Keratinocyte (primary cell): ENCODE measurements at regions not wholly inside any gene's neighbourhood (a gene's known extent, or its start where the extent isn't known, plus 50 kb on each side); places are given as distances from the start of the nearest gene placed in this dataset.

Source experiments
- DNase-seq: peaks from one replicate; pipeline ENCODE4 v3.0.0-alpha.2; 2011; ENCODE audit warnings: low read depth, missing footprints, low spot score
- FAIRE-seq: peaks from 2 replicates; lab custom pipeline; 2011; peaks lifted over from hg19 to GRCh38; lab: Jason Lieb, UNC
- H2AFZ ChIP-seq: 2 replicates; pipeline ENCODE4 v1.6.0; 2012; ENCODE audit warnings: low read length, control low read depth, inconsistent platforms; ENCODE audit not compliant: control insufficient read depth
- H3K27ac ChIP-seq: 2 replicates; pipeline ENCODE4 v1.5.1; 2011; ENCODE audit warnings: low read length; ENCODE audit not compliant: control insufficient read depth, insufficient read depth
- H3K27me3 ChIP-seq: 3 replicates; pipeline ENCODE4 v1.6.0; 2011; ENCODE audit warnings: low read length; ENCODE audit not compliant: control insufficient read depth, insufficient read depth; ENCODE audit errors: extremely low read depth
- H3K36me3 ChIP-seq, 2 experiments: 2 replicates in 1 of 2; 3 replicates in 1 of 2; pipeline ENCODE4 v1.5.1; 2011; ENCODE audit warnings: low read length in 2 of 2, mild to moderate bottlenecking in 1 of 2; ENCODE audit not compliant: control insufficient read depth in 2 of 2, insufficient read depth in 2 of 2; ENCODE audit errors: extremely low read depth in 1 of 2
- H3K4me1 ChIP-seq: 3 replicates; pipeline ENCODE4 v1.5.1; 2011; ENCODE audit warnings: low read length; ENCODE audit not compliant: control insufficient read depth, insufficient read depth; ENCODE audit errors: extremely low read depth
- H3K4me2 ChIP-seq: 3 replicates; pipeline ENCODE4 v1.6.0; 2011; ENCODE audit warnings: low read depth, low read length; ENCODE audit not compliant: control insufficient read depth, insufficient read depth; ENCODE audit errors: extremely low read depth
- H3K4me3 ChIP-seq, 3 experiments: fragments of 200-600 bp in 1 of 3; sonication (generic) in 1 of 3; 2 replicates in 2 of 3; 3 replicates in 1 of 3; pipeline ENCODE4 v1.5.1; 2011 to 2016; ENCODE audit warnings: low read length in 3 of 3, mild to moderate bottlenecking in 3 of 3, control low read depth in 2 of 3, inconsistent platforms in 1 of 3, low read depth in 1 of 3, mixed read lengths in 1 of 3, mixed run types in 1 of 3, moderate library complexity in 1 of 3; ENCODE audit not compliant: control insufficient read depth in 2 of 3, insufficient read depth in 2 of 3; ENCODE audit errors: extremely low read depth in 1 of 3
- H3K79me2 ChIP-seq: 2 replicates; pipeline ENCODE4 v1.6.0; 2012; ENCODE audit warnings: low read length; ENCODE audit not compliant: control insufficient read depth, insufficient read depth
- H3K9ac ChIP-seq: 3 replicates; pipeline ENCODE4 v1.6.0; 2011; ENCODE audit warnings: low read length; ENCODE audit not compliant: control insufficient read depth, insufficient read depth; ENCODE audit errors: extremely low read depth
- H3K9me1 ChIP-seq: 3 replicates; pipeline ENCODE4 v1.6.0; 2011; ENCODE audit warnings: low read length; ENCODE audit not compliant: control insufficient read depth, insufficient read depth; ENCODE audit errors: extremely low read depth
- H3K9me3 ChIP-seq: 2 replicates; pipeline ENCODE4 v1.5.1; 2012; ENCODE audit warnings: low read depth, low read length; ENCODE audit not compliant: control insufficient read depth
- H4K20me1 ChIP-seq: 3 replicates; pipeline ENCODE4 v1.6.0; 2011; ENCODE audit warnings: low read length; ENCODE audit not compliant: control insufficient read depth, insufficient read depth; ENCODE audit errors: extremely low read depth
- CTCF ChIP-seq, 3 experiments: IDR thresholded peaks in 1 of 3; conservative IDR thresholded peaks in 1 of 3; optimal IDR thresholded peaks in 1 of 3; 2 replicates in 2 of 3; 3 replicates in 1 of 3; pipeline versions ENCODE3 to v1.5.1; 2011; ENCODE audit warnings: low read length in 3 of 3, mild to moderate bottlenecking in 3 of 3, moderate library complexity in 2 of 3, control low read depth in 1 of 3, inconsistent platforms in 1 of 3; ENCODE audit not compliant: insufficient read depth in 2 of 3; ENCODE audit errors: extremely low read depth in 1 of 3
- EZH2 ChIP-seq: IDR thresholded peaks from one replicate; pipeline ENCODE4 v1.6.1; 2012; ENCODE audit warnings: inconsistent platforms, mild to moderate bottlenecking, low read length, moderate library complexity
- dilution Hi-C: fragments of 300-500 bp; cut with MboI; formaldehyde crosslinking; loops from one replicate; pipeline ENCODE4 v1.7.0; 2020; ENCODE audit warnings: low sequenced_read_pairs; ENCODE audit not compliant: extremely low pct_ligation_motif_present

DNA sequence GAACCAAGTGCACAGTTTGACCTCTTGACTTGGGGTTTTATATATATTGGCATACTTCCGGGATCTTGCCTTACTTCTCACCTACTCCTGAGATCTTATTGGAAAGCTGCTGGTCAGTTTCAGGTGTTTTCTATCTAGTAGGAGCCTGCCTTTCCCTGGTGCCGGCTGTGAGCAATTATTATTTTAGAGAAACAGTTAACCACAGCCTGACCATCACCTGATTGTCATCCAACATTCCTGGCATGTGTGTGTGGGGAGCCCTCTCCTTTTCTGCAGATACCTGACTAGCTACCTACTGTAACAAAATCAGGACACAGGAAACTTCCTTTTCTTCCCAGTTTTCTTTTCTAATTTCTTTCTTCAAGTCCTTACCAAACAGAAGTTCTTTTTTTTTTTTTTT, 220.4 kb downstream of the ATP23 start:
- Histone ChIP-seq H3K79me2 (no peaks in the 10 kb centered on the region), H3K4me1 (no peaks in the 10 kb centered on the region), H4K20me1 (no peaks in the 10 kb centered on the region), H3K9me1 (no peaks in the 10 kb centered on the region), H3K27ac (no peak overlapping the region), H3K36me3 (no peaks in the 10 kb centered on the region), H2AFZ (no peak overlapping the region), H3K9ac (no peak overlapping the region), H3K4me3 (no peak overlapping the region), H3K4me2 (no peak overlapping the region), H3K27me3 (no peaks in the 10 kb centered on the region), H3K9me3 (no peaks in the 10 kb centered on the region)
- dilution Hi-C loops: no loop called here
- TF ChIP-seq CTCF (optimal IDR thresholded peaks at IDR 0.05 in 1 of 3, IDR thresholded peaks at IDR 0.05 in 1 of 3, conservative IDR thresholded peaks at IDR 0.05 in 1 of 3; ENCODE audit: extremely low read depth in 1 of 3, insufficient read depth in 2 of 3, low read length in 3 of 3) (no peak), EZH2 (no peak)
- FAIRE-seq (no peak), DNase-seq (no peak)

GRCh38 chr12:58163021-58163420, 221.7 kb downstream of the ATP23 start:
- no peak overlapping the region for H3K4me3 ChIP-seq
- dilution Hi-C loops: no loop called here
- no peak overlapping the region for H3K4me2 ChIP-seq
- no peaks in the 10 kb centered on the region for H3K79me2 ChIP-seq
- H3K9me3 ChIP-seq: no peaks in the 10 kb centered on the region
- FAIRE-seq (no peak), DNase-seq (no peak)
- H2AFZ ChIP-seq: no peak overlapping the region
- no peaks in the 10 kb centered on the region for H3K27me3 ChIP-seq
- H3K9me1 ChIP-seq: no peaks in the 10 kb centered on the region
- no peak overlapping the region for H3K9ac ChIP-seq
- H3K4me1 ChIP-seq: no peaks in the 10 kb centered on the region
- no peaks in the 10 kb centered on the region for H3K36me3 ChIP-seq
- TF ChIP-seq CTCF (optimal IDR thresholded peaks at IDR 0.05 in 1 of 3, IDR thresholded peaks at IDR 0.05 in 1 of 3, conservative IDR thresholded peaks at IDR 0.05 in 1 of 3; ENCODE audit: extremely low read depth in 1 of 3, insufficient read depth in 2 of 3, low read length in 3 of 3): no peak
- H3K27ac ChIP-seq: no peak overlapping the region
- H4K20me1 ChIP-seq: no peaks in the 10 kb centered on the region
